GM12878 (cell line): ENCODE measurements at regions not wholly inside any gene's neighbourhood (a gene's known extent, or its start where the extent isn't known, plus 50 kb on each side); places are given as distances from the start of the nearest gene placed in this dataset.

Source experiments
- ATAC-seq: fragments of 200-7000 bp; cut with Tn5 transposase; 3 replicates; pipeline ENCODE4 v1.9.1; 2020; ENCODE audit warnings: mild to moderate bottlenecking, moderate library complexity
- BruUV-seq: library from RNA; stranded (reverse); fragments of 400-500 nt; replicated peaks from 2 replicates; lab custom pipeline; 2021; lab: Mats Ljungman, UMichigan
- CTCF ChIA-PET: fragments of 300-600 bp; sonication (Branson Sonifier 250); formaldehyde crosslinking; extraction: SDS; loops from one replicate; lab custom pipeline; 2021; ENCODE audit warnings: inconsistent platforms; lab: Yijun Ruan, JAX
- POLR2A ChIA-PET: fragments of 350-600 bp; formaldehyde crosslinking; extraction: SDS; loops from one replicate; lab custom pipeline; 2021; ENCODE audit warnings: inconsistent platforms; lab: Charles Lee
- RAD21 ChIA-PET: fragments of 300-600 bp; sonication (Branson Sonifier 250); formaldehyde crosslinking; loops from one replicate; lab custom pipeline; 2023; ENCODE audit warnings: antibody characterized with exemption; ENCODE audit not compliant: unreplicated experiment; lab: Charles Lee
- SMC1A ChIA-PET: fragments of 300-600 bp; sonication (Branson Sonifier 250); formaldehyde crosslinking; loops from one replicate; lab custom pipeline; 2023; ENCODE audit not compliant: unreplicated experiment, uncharacterized antibody; lab: Charles Lee
- DNase-seq: peaks from one replicate; pipeline ENCODE4 v3.0.0-alpha.2; 2011; ENCODE audit warnings: low read depth, low spot score
- FAIRE-seq: peaks from 3 replicates; lab custom pipeline; 2011; peaks lifted over from hg19 to GRCh38; lab: Jason Lieb, UNC
- H2AFZ ChIP-seq: 2 replicates; pipeline ENCODE4 v1.6.0; 2011; ENCODE audit warnings: low read depth, low read length, control low read depth; ENCODE audit not compliant: control insufficient read depth
- H3K27ac ChIP-seq: 2 replicates; pipeline ENCODE4 v1.5.1; 2011; ENCODE audit warnings: control low read depth; ENCODE audit not compliant: control insufficient read depth, insufficient read depth
- H3K27me3 ChIP-seq, 2 experiments: replicated peaks in 1 of 2; 2 replicates each; pipeline versions ENCODE4 v1.6.0 to v1.6.1; 2011; ENCODE audit warnings: low read length in 1 of 2; ENCODE audit not compliant: control insufficient read depth in 2 of 2, insufficient read depth in 2 of 2
- H3K36me3 ChIP-seq, 2 experiments: 2 replicates each; pipeline ENCODE4 v1.5.1; 2011; ENCODE audit warnings: low read length in 1 of 2; ENCODE audit not compliant: control insufficient read depth in 2 of 2, insufficient read depth in 2 of 2
- H3K4me1 ChIP-seq: 2 replicates; pipeline ENCODE4 v1.6.1; 2011; ENCODE audit warnings: mild to moderate bottlenecking, low read length, moderate library complexity, mixed read lengths; ENCODE audit not compliant: control insufficient read depth, insufficient read depth
- H3K4me2 ChIP-seq: 2 replicates; pipeline ENCODE4 v1.6.0; 2011; ENCODE audit warnings: control low read depth; ENCODE audit not compliant: control insufficient read depth, insufficient read depth
- H3K4me3 ChIP-seq: fragments of 200-600 bp; sonication (generic); 2 replicates; pipeline ENCODE4 v1.5.1; 2016
- H3K79me2 ChIP-seq: 2 replicates; pipeline ENCODE4 v1.6.0; 2011; ENCODE audit warnings: low read length; ENCODE audit not compliant: control insufficient read depth, insufficient read depth
- H3K9ac ChIP-seq: 2 replicates; pipeline ENCODE4 v1.8.0; 2011; ENCODE audit warnings: low read length, control low read depth, mixed read lengths; ENCODE audit not compliant: control insufficient read depth, insufficient read depth
- H3K9me3 ChIP-seq: replicated peaks from 3 replicates; pipeline ENCODE4 v1.5.1; 2011; ENCODE audit warnings: mild to moderate bottlenecking, low read length; ENCODE audit not compliant: control insufficient read depth, insufficient read depth
- H4K20me1 ChIP-seq: 2 replicates; pipeline ENCODE4 v1.6.0; 2011; ENCODE audit not compliant: control insufficient read depth, insufficient read depth
- BCLAF1 ChIP-seq: fragments of 450-650 bp; IDR thresholded peaks from 2 replicates; pipeline ENCODE4 v1.6.1; 2017; ENCODE audit warnings: antibody characterized with exemption, mild to moderate bottlenecking, moderate library complexity
- CBFB ChIP-seq: IDR thresholded peaks from 2 replicates; pipeline ENCODE4 v1.6.1; 2016; ENCODE audit warnings: antibody characterized with exemption, low read depth
- E2F4 ChIP-seq: IDR thresholded peaks from 2 replicates; pipeline ENCODE4 v1.6.1; 2012; ENCODE audit warnings: low read depth, low read length, improper control_type of control experiment
- HCFC1 ChIP-seq: fragments of 150-350 bp; IDR thresholded peaks from 2 replicates; pipeline ENCODE4 v1.6.1; 2014; ENCODE audit warnings: low read length
- IKZF1 ChIP-seq: fragments of 450-650 bp; conservative IDR thresholded peaks from 2 replicates; pipeline ENCODE4 v1.6.1; 2017; ENCODE audit warnings: antibody characterized with exemption, mild to moderate bottlenecking
- KDM1A ChIP-seq: fragments of 200-600 bp; sonication (generic); IDR thresholded peaks from 2 replicates; pipeline ENCODE4 v1.6.1; 2016; ENCODE audit warnings: borderline replicate concordance
- POLR2AphosphoS5 ChIP-seq: IDR thresholded peaks from 2 replicates; pipeline ENCODE4 v1.6.1; 2011; ENCODE audit warnings: mild to moderate bottlenecking, low read length, inconsistent platforms
- RB1 ChIP-seq: fragments of 450-650 bp; formaldehyde crosslinking; IDR thresholded peaks from 2 replicates; pipeline ENCODE4 v1.6.1; 2017; ENCODE audit warnings: mild to moderate bottlenecking, borderline replicate concordance
- RFX5 ChIP-seq: IDR thresholded peaks from 2 replicates; pipeline ENCODE4 v1.6.1; 2011; ENCODE audit warnings: low read depth, low read length, improper control_type of control experiment
- SMAD5 ChIP-seq: IDR thresholded peaks from 2 replicates; pipeline ENCODE4 v1.6.1; 2016; ENCODE audit warnings: antibody characterized with exemption, low read depth
- SMARCA5 ChIP-seq: fragments of 450-650 bp; IDR thresholded peaks from 2 replicates; pipeline ENCODE4 v1.6.1; 2017; ENCODE audit warnings: mild to moderate bottlenecking
- SP1 ChIP-seq: IDR thresholded peaks from one replicate; pipeline ENCODE4 v1.6.1; 2011; ENCODE audit warnings: low read depth, low read length
- STAT3 ChIP-seq: IDR thresholded peaks from 2 replicates; pipeline ENCODE4 v1.6.1; 2011; ENCODE audit warnings: low read depth, low read length, improper control_type of control experiment
- TBL1XR1 ChIP-seq: IDR thresholded peaks from 2 replicates; pipeline ENCODE4 v1.6.1; 2012; ENCODE audit warnings: low read depth, low read length, improper control_type of control experiment
- YY1 ChIP-seq: IDR thresholded peaks from 2 replicates; pipeline ENCODE4 v1.6.1; 2011; ENCODE audit warnings: low read depth, mild to moderate bottlenecking, low read length
- ZBTB33 ChIP-seq: fragments of 450-650 bp; IDR thresholded peaks from 2 replicates; pipeline ENCODE4 v1.6.1; 2017; ENCODE audit warnings: mild to moderate bottlenecking
- WGBS: methylation state at CpG from one replicate; pipeline ENCODE4 v1.1.6; 2016; ENCODE audit warnings: low lambda C conversion rate; ENCODE audit not compliant: insufficient replicate concordance, insufficient coverage; ENCODE audit errors: missing lambda C conversion rate; 5-methylcytosine and 5-hydroxymethylcytosine counted together
- in situ Hi-C: fragments of 300-500 bp; cut with MboI; formaldehyde crosslinking; loops from 9 replicates; pipeline ENCODE4 v1.14.3; 2018; ENCODE audit warnings: mixed read lengths
- intact Hi-C: fragments of 100-400 bp; cut with micrococcal nuclease; formaldehyde crosslinking; loops from one replicate; pipeline ENCODE4 v1.14.2; 2022; ENCODE audit not compliant: unreplicated experiment
- TF ChIP-seq, protein P1 (sequence below): fragments of 450-650 bp; IDR thresholded peaks from 2 replicates; pipeline ENCODE4 v1.6.1; 2016; ENCODE audit warnings: mild to moderate bottlenecking

DNA sequence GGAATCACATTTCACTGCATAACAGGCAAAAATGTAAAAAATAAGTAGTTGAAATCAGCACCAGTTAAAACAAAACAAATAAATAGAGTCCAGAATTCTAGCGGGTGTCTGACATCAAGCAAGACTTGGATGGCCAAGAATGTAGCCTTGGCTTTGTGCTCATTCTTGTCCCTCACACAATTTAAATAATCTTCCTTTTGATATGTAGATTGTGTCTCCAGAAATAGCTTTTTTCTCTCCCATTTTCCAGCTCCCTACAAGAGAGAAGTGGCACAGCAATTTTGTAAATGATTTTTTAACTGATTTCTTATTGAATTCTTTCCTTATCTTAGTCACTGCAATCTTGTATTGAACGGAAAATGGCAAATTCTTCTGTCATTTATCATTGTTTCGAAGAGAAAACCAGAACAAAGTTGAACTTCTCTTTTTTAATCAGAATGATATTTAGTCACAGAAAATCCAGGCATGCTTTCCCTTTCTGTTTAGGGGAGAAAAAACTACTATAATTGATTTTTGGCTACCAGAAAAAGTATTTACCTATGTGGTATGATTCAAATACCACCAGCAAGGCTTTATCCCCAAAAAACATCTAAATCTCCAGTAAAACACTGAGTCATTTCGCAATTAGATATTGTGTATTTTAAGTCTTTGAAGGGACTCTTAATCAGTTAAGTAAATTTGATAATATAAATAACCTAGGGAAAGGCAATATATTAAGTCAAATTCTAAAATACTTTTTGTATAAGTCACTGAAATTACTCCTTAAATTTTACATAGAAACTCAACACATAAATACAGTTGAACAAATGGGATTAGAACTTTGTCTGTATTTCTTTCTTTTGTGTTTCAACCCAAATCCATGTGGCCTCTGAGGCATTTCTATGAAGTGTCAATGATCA lies 481.7 kb downstream of the GBE1 start:
- H3K79me2 ChIP-seq: no peaks in the 10 kb centered on the region
- H3K4me1 ChIP-seq: no peaks in the 10 kb centered on the region
- DNase-seq (no peak), FAIRE-seq (no peak), ATAC-seq (no peak)
- no peaks in the 10 kb centered on the region for H3K9me3 ChIP-seq
- RAD21 ChIA-PET: no interaction called here
- SMC1A ChIA-PET: interaction anchor here (1.3 kb wide), 1 partner anchor 11 kb away, joined by 3 read pairs; no protein-coding TSS in a partner anchor
- H3K27me3 ChIP-seq: no peaks in the 10 kb centered on the region
- BruUV-seq: no TSS peak
- no peak overlapping the region for H3K4me2 ChIP-seq
- intact Hi-C loops (no loop called here), in situ Hi-C loops (no loop called here)
- H3K9ac ChIP-seq: no peak overlapping the region
- CTCF ChIA-PET: no interaction called here
- no peak overlapping the region for H3K27ac ChIP-seq
- WGBS: 27% methylated on average over 4 of the region's 4 CpGs
- H4K20me1 ChIP-seq: no peaks in the 10 kb centered on the region
- POLR2A ChIA-PET: no interaction called here
- no peaks in the 10 kb centered on the region for H3K36me3 ChIP-seq
- no peak overlapping the region for H2AFZ ChIP-seq
- TF ChIP-seq BCLAF1: no peak
- no peak for TF ChIP-seq KDM1A
- no peak for TF ChIP-seq RB1
- no peak for TF ChIP-seq YY1
- TF ChIP-seq HCFC1: no peak
- no peak for TF ChIP-seq POLR2AphosphoS5
- TF ChIP-seq RFX5: no peak
- TF ChIP-seq SMAD5: no peak
- no peak for TF ChIP-seq CBFB
- TF ChIP-seq ZBTB33: no peak
- TF ChIP-seq E2F4: no peak
- no peak for TF ChIP-seq SP1
- TF ChIP-seq SMARCA5: no peak
- TF ChIP-seq STAT3: no peak
- TF ChIP-seq TBL1XR1: no peak
- no peak for TF ChIP-seq IKZF1
- TF ChIP-seq, protein P1, sequence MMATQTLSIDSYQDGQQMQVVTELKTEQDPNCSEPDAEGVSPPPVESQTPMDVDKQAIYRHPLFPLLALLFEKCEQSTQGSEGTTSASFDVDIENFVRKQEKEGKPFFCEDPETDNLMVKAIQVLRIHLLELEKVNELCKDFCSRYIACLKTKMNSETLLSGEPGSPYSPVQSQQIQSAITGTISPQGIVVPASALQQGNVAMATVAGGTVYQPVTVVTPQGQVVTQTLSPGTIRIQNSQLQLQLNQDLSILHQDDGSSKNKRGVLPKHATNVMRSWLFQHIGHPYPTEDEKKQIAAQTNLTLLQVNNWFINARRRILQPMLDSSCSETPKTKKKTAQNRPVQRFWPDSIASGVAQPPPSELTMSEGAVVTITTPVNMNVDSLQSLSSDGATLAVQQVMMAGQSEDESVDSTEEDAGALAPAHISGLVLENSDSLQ: no peak
- no peak overlapping the region for H3K4me3 ChIP-seq
